Keratinocyte (primary cell): ENCODE measurements at regions not wholly inside any gene's neighbourhood (a gene's known extent, or its start where the extent isn't known, plus 50 kb on each side); places are given as distances from the start of the nearest gene placed in this dataset.

Experiments used
- DNase-seq: peaks from one replicate; pipeline ENCODE4 v3.0.0-alpha.2; 2011; ENCODE audit warnings: low read depth, missing footprints, low spot score
- FAIRE-seq: peaks from 2 replicates; lab custom pipeline; 2011; peaks lifted over from hg19 to GRCh38; lab: Jason Lieb, UNC
- H2AFZ ChIP-seq: 2 replicates; pipeline ENCODE4 v1.6.0; 2012; ENCODE audit warnings: low read length, control low read depth, inconsistent platforms; ENCODE audit not compliant: control insufficient read depth
- H3K27ac ChIP-seq: 2 replicates; pipeline ENCODE4 v1.5.1; 2011; ENCODE audit warnings: low read length; ENCODE audit not compliant: control insufficient read depth, insufficient read depth
- H3K27me3 ChIP-seq: 3 replicates; pipeline ENCODE4 v1.6.0; 2011; ENCODE audit warnings: low read length; ENCODE audit not compliant: control insufficient read depth, insufficient read depth; ENCODE audit errors: extremely low read depth
- H3K36me3 ChIP-seq, 2 experiments: 2 replicates in 1 of 2; 3 replicates in 1 of 2; pipeline ENCODE4 v1.5.1; 2011; ENCODE audit warnings: low read length in 2 of 2, mild to moderate bottlenecking in 1 of 2; ENCODE audit not compliant: control insufficient read depth in 2 of 2, insufficient read depth in 2 of 2; ENCODE audit errors: extremely low read depth in 1 of 2
- H3K4me1 ChIP-seq: 3 replicates; pipeline ENCODE4 v1.5.1; 2011; ENCODE audit warnings: low read length; ENCODE audit not compliant: control insufficient read depth, insufficient read depth; ENCODE audit errors: extremely low read depth
- H3K4me2 ChIP-seq: 3 replicates; pipeline ENCODE4 v1.6.0; 2011; ENCODE audit warnings: low read depth, low read length; ENCODE audit not compliant: control insufficient read depth, insufficient read depth; ENCODE audit errors: extremely low read depth
- H3K4me3 ChIP-seq, 3 experiments: fragments of 200-600 bp in 1 of 3; sonication (generic) in 1 of 3; 2 replicates in 2 of 3; 3 replicates in 1 of 3; pipeline ENCODE4 v1.5.1; 2011 to 2016; ENCODE audit warnings: low read length in 3 of 3, mild to moderate bottlenecking in 3 of 3, control low read depth in 2 of 3, inconsistent platforms in 1 of 3, low read depth in 1 of 3, mixed read lengths in 1 of 3, mixed run types in 1 of 3, moderate library complexity in 1 of 3; ENCODE audit not compliant: control insufficient read depth in 2 of 3, insufficient read depth in 2 of 3; ENCODE audit errors: extremely low read depth in 1 of 3
- H3K79me2 ChIP-seq: 2 replicates; pipeline ENCODE4 v1.6.0; 2012; ENCODE audit warnings: low read length; ENCODE audit not compliant: control insufficient read depth, insufficient read depth
- H3K9ac ChIP-seq: 3 replicates; pipeline ENCODE4 v1.6.0; 2011; ENCODE audit warnings: low read length; ENCODE audit not compliant: control insufficient read depth, insufficient read depth; ENCODE audit errors: extremely low read depth
- H3K9me1 ChIP-seq: 3 replicates; pipeline ENCODE4 v1.6.0; 2011; ENCODE audit warnings: low read length; ENCODE audit not compliant: control insufficient read depth, insufficient read depth; ENCODE audit errors: extremely low read depth
- H3K9me3 ChIP-seq: 2 replicates; pipeline ENCODE4 v1.5.1; 2012; ENCODE audit warnings: low read depth, low read length; ENCODE audit not compliant: control insufficient read depth
- H4K20me1 ChIP-seq: 3 replicates; pipeline ENCODE4 v1.6.0; 2011; ENCODE audit warnings: low read length; ENCODE audit not compliant: control insufficient read depth, insufficient read depth; ENCODE audit errors: extremely low read depth
- EZH2 ChIP-seq: IDR thresholded peaks from one replicate; pipeline ENCODE4 v1.6.1; 2012; ENCODE audit warnings: inconsistent platforms, mild to moderate bottlenecking, low read length, moderate library complexity
- dilution Hi-C: fragments of 300-500 bp; cut with MboI; formaldehyde crosslinking; loops from one replicate; pipeline ENCODE4 v1.7.0; 2020; ENCODE audit warnings: low sequenced_read_pairs; ENCODE audit not compliant: extremely low pct_ligation_motif_present
- TF ChIP-seq, protein P1 (sequence below), 3 experiments: IDR thresholded peaks in 1 of 3; conservative IDR thresholded peaks in 1 of 3; optimal IDR thresholded peaks in 1 of 3; 2 replicates in 2 of 3; 3 replicates in 1 of 3; pipeline versions ENCODE3 to v1.5.1; 2011; ENCODE audit warnings: low read length in 3 of 3, mild to moderate bottlenecking in 3 of 3, moderate library complexity in 2 of 3, control low read depth in 1 of 3, inconsistent platforms in 1 of 3; ENCODE audit not compliant: insufficient read depth in 2 of 3; ENCODE audit errors: extremely low read depth in 1 of 3

DNA sequence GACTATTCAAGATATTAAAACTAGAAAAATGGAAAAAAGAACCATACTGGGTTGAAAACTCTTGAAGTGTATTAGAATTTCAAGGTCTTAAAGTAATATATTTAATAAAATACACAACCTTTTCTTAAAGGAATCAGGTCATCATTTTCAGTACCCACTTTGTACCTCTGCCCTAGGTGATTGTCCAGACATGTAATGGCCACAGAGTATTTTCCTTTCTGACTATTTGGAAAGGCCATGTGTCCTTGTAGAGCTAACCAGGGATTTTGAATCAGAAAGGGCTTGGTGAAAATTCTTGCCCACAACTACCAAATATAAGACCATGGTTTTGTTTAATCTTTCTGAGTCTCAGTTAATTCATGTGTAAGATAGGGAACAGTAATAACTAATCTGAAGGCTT is 91.4 kb upstream of the MLIP start:
- H3K27me3 ChIP-seq, result no peaks in the 10 kb centered on the region
- H3K9me3 ChIP-seq, result no peaks in the 10 kb centered on the region
- no peaks in the 10 kb centered on the region for H3K79me2 ChIP-seq
- FAIRE-seq (no peak), DNase-seq (no peak)
- no peak overlapping the region for H3K4me2 ChIP-seq
- H4K20me1 ChIP-seq, result no peaks in the 10 kb centered on the region
- TF ChIP-seq, protein P1, sequence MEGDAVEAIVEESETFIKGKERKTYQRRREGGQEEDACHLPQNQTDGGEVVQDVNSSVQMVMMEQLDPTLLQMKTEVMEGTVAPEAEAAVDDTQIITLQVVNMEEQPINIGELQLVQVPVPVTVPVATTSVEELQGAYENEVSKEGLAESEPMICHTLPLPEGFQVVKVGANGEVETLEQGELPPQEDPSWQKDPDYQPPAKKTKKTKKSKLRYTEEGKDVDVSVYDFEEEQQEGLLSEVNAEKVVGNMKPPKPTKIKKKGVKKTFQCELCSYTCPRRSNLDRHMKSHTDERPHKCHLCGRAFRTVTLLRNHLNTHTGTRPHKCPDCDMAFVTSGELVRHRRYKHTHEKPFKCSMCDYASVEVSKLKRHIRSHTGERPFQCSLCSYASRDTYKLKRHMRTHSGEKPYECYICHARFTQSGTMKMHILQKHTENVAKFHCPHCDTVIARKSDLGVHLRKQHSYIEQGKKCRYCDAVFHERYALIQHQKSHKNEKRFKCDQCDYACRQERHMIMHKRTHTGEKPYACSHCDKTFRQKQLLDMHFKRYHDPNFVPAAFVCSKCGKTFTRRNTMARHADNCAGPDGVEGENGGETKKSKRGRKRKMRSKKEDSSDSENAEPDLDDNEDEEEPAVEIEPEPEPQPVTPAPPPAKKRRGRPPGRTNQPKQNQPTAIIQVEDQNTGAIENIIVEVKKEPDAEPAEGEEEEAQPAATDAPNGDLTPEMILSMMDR (optimal IDR thresholded peaks at IDR 0.05 in 1 of 3, IDR thresholded peaks at IDR 0.05 in 1 of 3, conservative IDR thresholded peaks at IDR 0.05 in 1 of 3; ENCODE audit: extremely low read depth in 1 of 3, insufficient read depth in 2 of 3, low read length in 3 of 3), result no peak
- TF ChIP-seq EZH2, result no peak
- no peaks in the 10 kb centered on the region for H3K36me3 ChIP-seq
- no peak overlapping the region for H3K4me3 ChIP-seq
- dilution Hi-C loops, result no loop called here
- no peaks in the 10 kb centered on the region for H3K4me1 ChIP-seq
- no peak overlapping the region for H2AFZ ChIP-seq
- no peaks in the 10 kb centered on the region for H3K9me1 ChIP-seq
- H3K27ac ChIP-seq, result no peak overlapping the region
- no peak overlapping the region for H3K9ac ChIP-seq

DNA sequence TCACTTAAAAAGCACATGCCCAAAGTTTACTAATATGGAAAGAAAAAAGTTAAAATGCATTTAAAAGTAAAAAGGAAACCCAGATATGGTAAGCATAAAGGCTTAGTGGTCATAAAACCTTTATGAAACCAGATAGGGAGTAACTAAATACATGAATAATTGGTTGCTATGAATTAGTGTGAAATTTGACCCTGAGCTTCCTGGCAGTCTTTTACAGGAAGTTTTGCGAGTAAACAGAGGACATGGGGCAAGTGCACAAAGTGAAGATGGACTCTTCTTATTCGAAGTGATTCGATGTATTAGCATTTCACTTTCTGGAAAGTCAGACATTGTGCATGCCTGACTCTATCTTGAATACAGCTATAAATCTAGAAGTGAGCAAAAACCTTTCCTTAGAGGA is 90.9 kb upstream of the MLIP start:
- H3K9ac ChIP-seq, result no peak overlapping the region
- H3K27ac ChIP-seq, result no peak overlapping the region
- TF ChIP-seq EZH2, result no peak
- TF ChIP-seq, protein P1 (optimal IDR thresholded peaks at IDR 0.05 in 1 of 3, IDR thresholded peaks at IDR 0.05 in 1 of 3, conservative IDR thresholded peaks at IDR 0.05 in 1 of 3; ENCODE audit: extremely low read depth in 1 of 3, insufficient read depth in 2 of 3, low read length in 3 of 3), result no peak
- peak; percentile 76 for FAIRE-seq
- H4K20me1 ChIP-seq, result no peaks in the 10 kb centered on the region
- H3K4me2 ChIP-seq, result no peak overlapping the region
- no peaks in the 10 kb centered on the region for H3K79me2 ChIP-seq
- no peaks in the 10 kb centered on the region for H3K4me1 ChIP-seq
- H2AFZ ChIP-seq, result no peak overlapping the region
- no peaks in the 10 kb centered on the region for H3K36me3 ChIP-seq
- H3K4me3 ChIP-seq, result no peak overlapping the region
- H3K9me3 ChIP-seq, result no peaks in the 10 kb centered on the region
- no peak for DNase-seq
- no peaks in the 10 kb centered on the region for H3K27me3 ChIP-seq
- dilution Hi-C loops, result no loop called here
- no peaks in the 10 kb centered on the region for H3K9me1 ChIP-seq
